ENCODE measurements at regions not wholly inside any gene's neighbourhood (a gene's known extent, or its start where the extent isn't known, plus 50 kb on each side); places are given as distances from the start of the nearest gene placed in this dataset.

DNA sequence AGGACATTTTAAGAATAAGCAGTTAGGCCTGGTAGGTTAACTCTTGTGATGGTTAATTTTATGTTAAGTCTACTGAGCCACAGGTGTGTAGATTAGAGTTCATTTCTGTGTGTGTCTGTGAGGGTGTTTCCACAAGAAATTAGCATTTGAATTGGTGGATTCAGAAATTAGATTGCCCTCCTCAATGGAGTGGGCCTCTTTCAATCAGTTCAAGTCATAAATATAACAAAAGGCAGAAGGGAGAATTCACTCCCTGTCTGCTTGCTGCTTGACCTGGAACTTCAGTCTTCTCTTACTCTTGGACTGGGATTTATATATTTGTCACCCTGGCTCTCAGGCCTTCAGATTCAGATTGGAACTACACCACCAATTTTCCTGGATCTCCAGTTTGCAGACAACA is 55.3 kb upstream of the POM121L12 start:
- no peak for DNase-seq

- DNase-seq: no peak
Measured at GRCh38 chr7:52973126-52973525, 62.3 kb upstream of the POM121L12 start.

- DNase-seq: no peak
Measured at GRCh38 chr7:52962402-52963076, 72.9 kb upstream of the POM121L12 start.

DNA sequence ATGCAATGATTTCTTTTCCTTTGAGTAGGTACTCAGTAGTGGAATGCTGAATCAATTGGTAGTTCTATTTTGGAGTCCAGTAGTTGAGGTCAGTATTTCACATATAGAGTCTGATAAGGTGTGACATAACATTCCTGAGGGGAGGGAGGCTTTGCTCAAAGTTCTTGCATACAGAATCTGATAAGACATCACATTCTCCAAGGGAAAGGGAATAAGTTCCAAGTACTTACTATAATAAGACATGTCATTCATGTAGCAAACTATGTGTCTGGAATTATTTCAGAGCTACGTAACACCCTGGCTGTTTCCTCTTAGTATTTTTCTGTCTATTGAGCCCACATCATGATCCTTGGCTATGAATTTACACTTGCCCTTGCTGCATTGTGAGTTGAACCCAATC is 74.3 kb upstream of the POM121L12 start:
- no peak for DNase-seq

- DNase-seq: no peak
Measured at GRCh38 chr7:52959878-52960660, 75.4 kb upstream of the POM121L12 start.

- DNase-seq: no peak
Measured at GRCh38 chr7:52959336-52959735, 76.1 kb upstream of the POM121L12 start.

GRCh38 chr7:52958621-52959140 is 76.8 kb upstream of the POM121L12 start:
- DNase-seq: no peak

DNA sequence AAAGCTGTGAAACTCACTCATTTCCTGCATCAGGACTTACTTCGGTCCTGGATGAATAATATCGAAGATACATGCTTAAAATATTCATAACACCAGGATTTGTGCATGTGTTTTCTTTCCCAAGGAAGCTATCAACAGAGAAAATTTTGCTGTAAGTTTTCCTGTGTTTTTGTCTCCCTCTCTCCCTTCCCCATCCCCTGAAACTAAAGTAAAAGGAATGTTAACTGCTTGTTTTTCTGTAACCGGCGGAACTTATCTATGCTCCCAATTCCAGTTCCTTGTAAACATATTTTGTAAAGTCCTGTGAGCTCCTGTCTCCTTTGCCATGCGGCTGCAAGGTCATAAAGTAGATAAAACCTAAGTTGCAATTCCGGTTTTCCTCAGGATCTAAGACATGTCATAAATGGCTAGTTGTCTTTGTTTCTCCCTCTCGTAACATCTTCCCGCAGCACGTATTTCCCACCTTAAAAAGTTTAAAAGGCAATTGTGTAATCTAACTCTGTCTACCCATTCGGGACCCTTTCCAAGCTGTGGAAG is 79.0 kb upstream of the POM121L12 start:
- no peak for DNase-seq

GRCh38 chr7:52955522-52955921 is 79.9 kb upstream of the POM121L12 start:
- DNase-seq: no peak

- no peak for DNase-seq
Measured at GRCh38 chr7:52944921-52945320, 90.5 kb upstream of the POM121L12 start.

- DNase-seq: no peak
Measured at GRCh38 chr7:52940481-52940880, 95.0 kb upstream of the POM121L12 start.

- DNase-seq: no peak
Measured at GRCh38 chr7:52938455-52939133, 96.8 kb upstream of the POM121L12 start.

DNA sequence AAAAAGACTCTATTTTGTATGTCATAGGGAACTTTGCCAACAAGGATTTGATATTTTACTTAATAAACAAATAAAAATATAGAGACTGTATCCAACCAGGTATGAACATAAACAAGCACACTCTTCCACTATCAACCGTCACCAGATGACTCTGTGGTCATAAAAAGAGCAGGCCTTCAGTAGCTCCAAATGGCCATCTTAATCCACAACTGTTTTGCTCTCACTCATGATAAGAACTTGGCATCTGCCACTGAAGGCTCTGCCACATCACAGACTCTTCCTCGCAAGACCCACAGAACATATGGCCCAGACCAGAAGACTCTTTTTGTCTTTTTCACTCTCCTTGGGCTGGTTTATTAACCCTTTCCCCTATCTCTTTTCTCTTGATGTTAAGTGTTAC is 98.7 kb upstream of the POM121L12 start:
- DNase-seq: no peak

GRCh38 chr7:52928591-52928990 is 106.8 kb upstream of the POM121L12 start:
- no peak for DNase-seq

- DNase-seq: no peak
Measured at GRCh38 chr7:52925332-52925731, 110.1 kb upstream of the POM121L12 start.

- DNase-seq: no peak
Measured at GRCh38 chr7:52920977-52921376, 114.5 kb upstream of the POM121L12 start.

DNA sequence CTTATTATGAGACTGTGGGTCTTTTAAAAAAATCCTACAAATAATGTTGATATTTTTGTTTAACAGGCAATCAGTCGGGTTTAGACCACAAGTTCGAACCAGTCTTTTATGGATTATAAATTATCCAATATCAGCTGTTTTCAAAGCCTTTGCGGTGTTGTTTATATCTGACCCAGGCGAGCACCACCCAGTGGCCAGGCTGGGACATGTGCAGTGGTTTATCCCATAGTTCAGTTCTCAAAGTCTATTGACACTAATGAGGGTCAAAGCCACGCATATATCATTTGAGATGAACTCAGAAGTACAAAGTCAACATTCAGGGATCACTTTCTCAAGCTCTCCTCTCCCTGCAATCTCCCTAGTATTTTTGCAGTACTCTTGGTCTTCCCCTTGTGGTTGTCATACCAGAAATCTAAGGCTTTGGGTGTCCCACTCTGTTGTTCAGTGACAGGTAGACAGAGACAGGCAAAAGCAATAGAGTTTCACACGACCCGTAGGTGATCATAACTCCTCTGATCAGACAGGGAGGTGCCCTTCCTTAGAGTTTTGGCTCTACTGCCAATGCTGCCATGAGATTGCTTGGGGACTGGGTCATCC is 117.4 kb upstream of the POM121L12 start:
- DNase-seq: no peak

DNA sequence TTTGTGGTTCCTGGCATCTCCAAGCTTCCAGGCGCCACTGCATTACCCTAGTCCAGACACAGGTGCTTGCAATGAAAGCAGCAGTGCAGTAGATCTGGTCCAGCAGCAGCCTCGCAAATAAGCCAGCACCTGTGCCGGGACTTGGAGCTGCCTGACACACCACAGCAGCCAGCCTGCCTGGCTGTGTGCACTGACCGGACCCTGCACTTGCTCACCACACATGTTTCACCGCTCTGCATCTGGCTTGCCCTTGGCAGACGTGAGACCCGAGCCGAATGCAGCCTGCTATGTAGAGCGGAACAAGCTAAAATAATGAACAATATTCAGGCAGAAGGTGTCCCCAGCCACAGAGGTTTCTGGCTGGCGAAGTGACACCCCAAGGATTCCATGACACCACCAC is 123.6 kb upstream of the POM121L12 start:
- DNase-seq: no peak

- DNase-seq: no peak
Measured at GRCh38 chr7:52911326-52911725, 124.1 kb upstream of the POM121L12 start.

GRCh38 chr7:52909935-52910334 is 125.5 kb upstream of the POM121L12 start:
- DNase-seq: no peak

GRCh38 chr7:52909131-52909530 is 126.3 kb upstream of the POM121L12 start:
- no peak for DNase-seq

DNA sequence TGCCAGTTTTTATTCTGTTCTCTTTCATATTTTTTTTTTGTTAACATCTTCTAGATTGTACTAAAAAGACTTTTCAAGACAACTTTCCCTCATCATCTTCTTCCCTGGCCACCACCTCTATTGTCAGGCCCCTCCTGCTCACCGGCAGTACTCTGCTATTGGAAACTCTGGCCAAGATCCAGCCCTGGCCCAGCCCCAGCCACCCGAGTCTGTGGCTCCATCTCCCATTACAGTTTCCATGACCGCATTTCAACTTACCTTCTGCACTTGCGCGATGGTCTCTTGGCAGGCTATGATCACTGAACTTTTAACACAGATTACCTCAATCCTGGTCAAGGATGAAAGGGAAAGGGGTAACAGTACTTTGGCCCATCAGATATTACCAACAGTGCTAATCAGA is 137.7 kb upstream of the POM121L12 start:
- DNase-seq: no peak

DNA sequence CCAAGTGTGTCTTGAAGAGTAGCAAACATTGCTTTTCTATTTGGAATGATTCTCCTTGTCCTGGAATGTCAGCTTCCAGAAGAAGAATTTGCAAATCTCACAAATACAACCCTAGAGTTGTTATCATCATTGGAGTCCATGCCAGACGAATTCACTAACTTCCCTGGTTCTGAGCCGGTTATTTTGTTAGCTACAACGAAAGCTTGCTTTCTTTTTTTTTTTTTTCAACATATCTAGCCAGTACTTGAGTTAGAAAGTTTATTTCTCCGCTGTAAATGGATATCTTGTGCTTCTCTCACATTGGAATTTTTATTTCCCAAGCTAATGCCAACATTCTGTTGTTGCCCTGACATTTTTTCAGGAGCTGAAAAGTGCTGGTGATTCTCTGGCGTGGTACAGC is 138.1 kb upstream of the POM121L12 start:
- DNase-seq: no peak

All from NCI-H146 (cell line).